GM12878 (cell line): ENCODE measurements at regions not wholly inside any gene's neighbourhood (a gene's known extent, or its start where the extent isn't known, plus 50 kb on each side); places are given as distances from the start of the nearest gene placed in this dataset.

ENCODE experiments used
- ATAC-seq: fragments of 200-7000 bp; cut with Tn5 transposase; 3 replicates; pipeline ENCODE4 v1.9.1; 2020; ENCODE audit warnings: mild to moderate bottlenecking, moderate library complexity
- BruUV-seq: library from RNA; stranded (reverse); fragments of 400-500 nt; replicated peaks from 2 replicates; lab custom pipeline; 2021; lab: Mats Ljungman, UMichigan
- CTCF ChIA-PET: fragments of 300-600 bp; sonication (Branson Sonifier 250); formaldehyde crosslinking; extraction: SDS; loops from one replicate; lab custom pipeline; 2021; ENCODE audit warnings: inconsistent platforms; lab: Yijun Ruan, JAX
- POLR2A ChIA-PET: fragments of 350-600 bp; formaldehyde crosslinking; extraction: SDS; loops from one replicate; lab custom pipeline; 2021; ENCODE audit warnings: inconsistent platforms; lab: Charles Lee
- RAD21 ChIA-PET: fragments of 300-600 bp; sonication (Branson Sonifier 250); formaldehyde crosslinking; loops from one replicate; lab custom pipeline; 2023; ENCODE audit warnings: antibody characterized with exemption; ENCODE audit not compliant: unreplicated experiment; lab: Charles Lee
- SMC1A ChIA-PET: fragments of 300-600 bp; sonication (Branson Sonifier 250); formaldehyde crosslinking; loops from one replicate; lab custom pipeline; 2023; ENCODE audit not compliant: unreplicated experiment, uncharacterized antibody; lab: Charles Lee
- DNase-seq: peaks from one replicate; pipeline ENCODE4 v3.0.0-alpha.2; 2011; ENCODE audit warnings: low read depth, low spot score
- FAIRE-seq: peaks from 3 replicates; lab custom pipeline; 2011; peaks lifted over from hg19 to GRCh38; lab: Jason Lieb, UNC
- H2AFZ ChIP-seq: 2 replicates; pipeline ENCODE4 v1.6.0; 2011; ENCODE audit warnings: low read depth, low read length, control low read depth; ENCODE audit not compliant: control insufficient read depth
- H3K27ac ChIP-seq: 2 replicates; pipeline ENCODE4 v1.5.1; 2011; ENCODE audit warnings: control low read depth; ENCODE audit not compliant: control insufficient read depth, insufficient read depth
- H3K27me3 ChIP-seq, 2 experiments: replicated peaks in 1 of 2; 2 replicates each; pipeline versions ENCODE4 v1.6.0 to v1.6.1; 2011; ENCODE audit warnings: low read length in 1 of 2; ENCODE audit not compliant: control insufficient read depth in 2 of 2, insufficient read depth in 2 of 2
- H3K36me3 ChIP-seq, 2 experiments: 2 replicates each; pipeline ENCODE4 v1.5.1; 2011; ENCODE audit warnings: low read length in 1 of 2; ENCODE audit not compliant: control insufficient read depth in 2 of 2, insufficient read depth in 2 of 2
- H3K4me1 ChIP-seq: 2 replicates; pipeline ENCODE4 v1.6.1; 2011; ENCODE audit warnings: mild to moderate bottlenecking, low read length, moderate library complexity, mixed read lengths; ENCODE audit not compliant: control insufficient read depth, insufficient read depth
- H3K4me2 ChIP-seq: 2 replicates; pipeline ENCODE4 v1.6.0; 2011; ENCODE audit warnings: control low read depth; ENCODE audit not compliant: control insufficient read depth, insufficient read depth
- H3K4me3 ChIP-seq: fragments of 200-600 bp; sonication (generic); 2 replicates; pipeline ENCODE4 v1.5.1; 2016
- H3K79me2 ChIP-seq: 2 replicates; pipeline ENCODE4 v1.6.0; 2011; ENCODE audit warnings: low read length; ENCODE audit not compliant: control insufficient read depth, insufficient read depth
- H3K9ac ChIP-seq: 2 replicates; pipeline ENCODE4 v1.8.0; 2011; ENCODE audit warnings: low read length, control low read depth, mixed read lengths; ENCODE audit not compliant: control insufficient read depth, insufficient read depth
- H3K9me3 ChIP-seq: replicated peaks from 3 replicates; pipeline ENCODE4 v1.5.1; 2011; ENCODE audit warnings: mild to moderate bottlenecking, low read length; ENCODE audit not compliant: control insufficient read depth, insufficient read depth
- H4K20me1 ChIP-seq: 2 replicates; pipeline ENCODE4 v1.6.0; 2011; ENCODE audit not compliant: control insufficient read depth, insufficient read depth
- E2F8 ChIP-seq: fragments of 450-650 bp; IDR thresholded peaks from 2 replicates; pipeline ENCODE4 v1.6.1; 2018; ENCODE audit warnings: mild to moderate bottlenecking, low read depth, moderate library complexity; ENCODE audit not compliant: partially characterized antibody
- HDAC2 ChIP-seq: fragments of 200-600 bp; sonication (generic); IDR thresholded peaks from 2 replicates; pipeline ENCODE4 v1.6.1; 2017
- IRF4 ChIP-seq: IDR thresholded peaks from 2 replicates; pipeline ENCODE4 v1.6.1; 2011; ENCODE audit warnings: low read depth, low read length
- IRF5 ChIP-seq: fragments of 450-650 bp; IDR thresholded peaks from 2 replicates; pipeline ENCODE4 v1.6.1; 2017; ENCODE audit warnings: borderline replicate concordance
- KDM1A ChIP-seq: fragments of 200-600 bp; sonication (generic); IDR thresholded peaks from 2 replicates; pipeline ENCODE4 v1.6.1; 2016; ENCODE audit warnings: borderline replicate concordance
- MLLT1 ChIP-seq: fragments of 450-650 bp; IDR thresholded peaks from 2 replicates; pipeline ENCODE4 v1.6.1; 2016; ENCODE audit warnings: mild to moderate bottlenecking
- NKRF ChIP-seq: fragments of 450-650 bp; conservative IDR thresholded peaks from 2 replicates; pipeline ENCODE4 v1.6.1; 2017; ENCODE audit warnings: mild to moderate bottlenecking, moderate library complexity
- NR2C1 ChIP-seq: fragments of 450-650 bp; IDR thresholded peaks from 2 replicates; pipeline ENCODE4 v1.6.1; 2017; ENCODE audit warnings: antibody characterized with exemption, mild to moderate bottlenecking, moderate library complexity
- PAX8 ChIP-seq: fragments of 450-650 bp; IDR thresholded peaks from 2 replicates; pipeline ENCODE4 v1.6.1; 2017; ENCODE audit warnings: mild to moderate bottlenecking, moderate library complexity
- SMC3 ChIP-seq: IDR thresholded peaks from 2 replicates; pipeline ENCODE4 v1.6.1; 2011; ENCODE audit warnings: low read length, improper control_type of control experiment, borderline replicate concordance
- TCF12 ChIP-seq: IDR thresholded peaks from 2 replicates; pipeline ENCODE4 v1.6.1; 2011; ENCODE audit warnings: low read depth, mild to moderate bottlenecking, low read length
- TCF7 ChIP-seq: IDR thresholded peaks from 2 replicates; pipeline ENCODE4 v1.6.1; 2014; ENCODE audit warnings: antibody characterized with exemption, borderline replicate concordance
- ZNF274 ChIP-seq: IDR thresholded peaks from one replicate; pipeline ENCODE4 v1.8.0; 2011; ENCODE audit not compliant: insufficient read length, insufficient read depth
- WGBS: methylation state at CpG from one replicate; pipeline ENCODE4 v1.1.6; 2016; ENCODE audit warnings: low lambda C conversion rate; ENCODE audit not compliant: insufficient replicate concordance, insufficient coverage; ENCODE audit errors: missing lambda C conversion rate; 5-methylcytosine and 5-hydroxymethylcytosine counted together
- in situ Hi-C: fragments of 300-500 bp; cut with MboI; formaldehyde crosslinking; loops from 9 replicates; pipeline ENCODE4 v1.14.3; 2018; ENCODE audit warnings: mixed read lengths
- intact Hi-C: fragments of 100-400 bp; cut with micrococcal nuclease; formaldehyde crosslinking; loops from one replicate; pipeline ENCODE4 v1.14.2; 2022; ENCODE audit not compliant: unreplicated experiment
- TF ChIP-seq, protein P1 (sequence below): fragments of 450-650 bp; IDR thresholded peaks from 2 replicates; pipeline ENCODE4 v1.6.1; 2016; ENCODE audit warnings: mild to moderate bottlenecking, moderate library complexity, borderline replicate concordance

GRCh38 chr5:89638871-89639270 lies 755.9 kb upstream of the MEF2C start:
- no peak overlapping the region for H3K4me3 ChIP-seq
- in situ Hi-C loops, result no loop called here
- ChIA-PET POLR2A (no interaction called here), RAD21 (no interaction called here), CTCF (interaction anchor here (1.1 kb wide), 1 partner anchor 57 kb away, joined by 3 read pairs; no protein-coding TSS in a partner anchor), SMC1A (interaction anchor here (0.6 to 1.7 kb wide), 5 partner anchors 7 to 329 kb away, joined by 3 to 4 read pairs (median 3); no protein-coding TSS in a partner anchor)
- DNase-seq (no peak), FAIRE-seq (no peak), ATAC-seq (no peak)
- no peaks in the 10 kb centered on the region for H4K20me1 ChIP-seq
- intact Hi-C loops, result no loop called here
- no peaks in the 10 kb centered on the region for H3K27me3 ChIP-seq
- no peaks in the 10 kb centered on the region for H3K4me1 ChIP-seq
- no peak overlapping the region for H3K4me2 ChIP-seq
- H3K36me3 ChIP-seq, result no peaks in the 10 kb centered on the region
- WGBS, result 81% methylated on average over 5 of the region's 5 CpGs
- no peak overlapping the region for H3K9ac ChIP-seq
- H3K79me2 ChIP-seq, result no peaks in the 10 kb centered on the region
- H2AFZ ChIP-seq, result no peak overlapping the region
- H3K27ac ChIP-seq, result no peak overlapping the region
- no TSS peak for BruUV-seq
- peaks cover 7% of the 10 kb centered on the region; the same call in 2 of the 3 replicates for H3K9me3 ChIP-seq
- TF ChIP-seq IRF5, result no peak
- no peak for TF ChIP-seq HDAC2
- TF ChIP-seq SMC3, result no peak
- TF ChIP-seq NR2C1, result no peak
- TF ChIP-seq TCF12, result no peak
- no peak for TF ChIP-seq MLLT1
- no peak for TF ChIP-seq TCF7
- no peak for TF ChIP-seq KDM1A
- TF ChIP-seq, protein P1, sequence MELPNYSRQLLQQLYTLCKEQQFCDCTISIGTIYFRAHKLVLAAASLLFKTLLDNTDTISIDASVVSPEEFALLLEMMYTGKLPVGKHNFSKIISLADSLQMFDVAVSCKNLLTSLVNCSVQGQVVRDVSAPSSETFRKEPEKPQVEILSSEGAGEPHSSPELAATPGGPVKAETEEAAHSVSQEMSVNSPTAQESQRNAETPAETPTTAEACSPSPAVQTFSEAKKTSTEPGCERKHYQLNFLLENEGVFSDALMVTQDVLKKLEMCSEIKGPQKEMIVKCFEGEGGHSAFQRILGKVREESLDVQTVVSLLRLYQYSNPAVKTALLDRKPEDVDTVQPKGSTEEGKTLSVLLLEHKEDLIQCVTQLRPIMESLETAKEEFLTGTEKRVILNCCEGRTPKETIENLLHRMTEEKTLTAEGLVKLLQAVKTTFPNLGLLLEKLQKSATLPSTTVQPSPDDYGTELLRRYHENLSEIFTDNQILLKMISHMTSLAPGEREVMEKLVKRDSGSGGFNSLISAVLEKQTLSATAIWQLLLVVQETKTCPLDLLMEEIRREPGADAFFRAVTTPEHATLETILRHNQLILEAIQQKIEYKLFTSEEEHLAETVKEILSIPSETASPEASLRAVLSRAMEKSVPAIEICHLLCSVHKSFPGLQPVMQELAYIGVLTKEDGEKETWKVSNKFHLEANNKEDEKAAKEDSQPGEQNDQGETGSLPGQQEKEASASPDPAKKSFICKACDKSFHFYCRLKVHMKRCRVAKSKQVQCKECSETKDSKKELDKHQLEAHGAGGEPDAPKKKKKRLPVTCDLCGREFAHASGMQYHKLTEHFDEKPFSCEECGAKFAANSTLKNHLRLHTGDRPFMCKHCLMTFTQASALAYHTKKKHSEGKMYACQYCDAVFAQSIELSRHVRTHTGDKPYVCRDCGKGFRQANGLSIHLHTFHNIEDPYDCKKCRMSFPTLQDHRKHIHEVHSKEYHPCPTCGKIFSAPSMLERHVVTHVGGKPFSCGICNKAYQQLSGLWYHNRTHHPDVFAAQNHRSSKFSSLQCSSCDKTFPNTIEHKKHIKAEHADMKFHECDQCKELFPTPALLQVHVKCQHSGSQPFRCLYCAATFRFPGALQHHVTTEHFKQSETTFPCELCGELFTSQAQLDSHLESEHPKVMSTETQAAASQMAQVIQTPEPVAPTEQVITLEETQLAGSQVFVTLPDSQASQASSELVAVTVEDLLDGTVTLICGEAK, result no peak
- TF ChIP-seq PAX8, result no peak
- TF ChIP-seq ZNF274, result no peak
- no peak for TF ChIP-seq IRF4
- TF ChIP-seq E2F8, result no peak
- TF ChIP-seq NKRF, result no peak
